Breast epithelium (tissue), 4 donors: ENCODE measurements at regions not wholly inside any gene's neighbourhood (a gene's known extent, or its start where the extent isn't known, plus 50 kb on each side); places are given as distances from the start of the nearest gene placed in this dataset.

ENCODE experiments used
- DNase-seq, 2 donors: peaks; one replicate each; pipeline ENCODE4 v3.0.0-alpha.2; 2019; ENCODE audit warnings: low spot score in 2 of 2
- H3K27ac ChIP-seq, 2 donors: fragments of 200-600 bp; sonication (generic) in 1 of 2; one replicate each; pipeline ENCODE4 v1.5.1; 2016 to 2019; ENCODE audit warnings: mild to moderate bottlenecking in 1 of 2
- H3K27me3 ChIP-seq, 2 donors: fragments of 200-600 bp; sonication (generic) in 1 of 2; one replicate each; pipeline versions ENCODE4 v1.5.1 to v1.6.0; 2017 to 2019; ENCODE audit warnings: control low read depth in 1 of 2, mild to moderate bottlenecking in 1 of 2
- H3K36me3 ChIP-seq: fragments of 200-600 bp; one replicate; pipeline ENCODE4 v1.5.1; 2019
- H3K4me1 ChIP-seq, 2 donors: fragments of 200-600 bp; sonication (generic); one replicate each; pipeline ENCODE4 v1.5.1; 2016 to 2019; ENCODE audit warnings: control low read depth in 1 of 2
- H3K4me3 ChIP-seq, 3 donors: fragments of 200-600 bp; sonication (generic); 1 replicate in 2 of 3; 2 replicates in 1 of 3; pipeline ENCODE4 v1.5.1; 2016 to 2019; ENCODE audit warnings: mild to moderate bottlenecking in 3 of 3, moderate library complexity in 2 of 3
- H3K9me3 ChIP-seq, 2 donors: fragments of 200-600 bp; sonication (generic) in 1 of 2; one replicate each; pipeline ENCODE4 v1.5.1; 2016 to 2019; ENCODE audit warnings: control low read depth in 1 of 2
- POLR2A ChIP-seq: fragments of 450-650 bp; IDR thresholded peaks from one replicate; pipeline ENCODE4 v1.6.1; 2016; ENCODE audit warnings: antibody characterized with exemption, mild to moderate bottlenecking, moderate library complexity
- POLR2AphosphoS5 ChIP-seq, 3 donors: sonication (generic); formaldehyde crosslinking; IDR thresholded peaks; one replicate each; pipeline ENCODE4 v1.6.1; 2017; ENCODE audit warnings: antibody characterized with exemption in 3 of 3
- intact Hi-C: fragments of 100-400 bp; cut with DNase I; formaldehyde crosslinking; loops from one replicate; pipeline ENCODE4 v1.15.1; 2023; ENCODE audit warnings: low total_unique reads
- TF ChIP-seq, protein P1 (sequence below), 3 donors: fragments of 450-650 bp; IDR thresholded peaks; one replicate each; pipeline ENCODE4 v1.5.1; 2016 to 2017; ENCODE audit warnings: antibody characterized with exemption in 3 of 3, mild to moderate bottlenecking in 3 of 3, moderate library complexity in 3 of 3

DNA sequence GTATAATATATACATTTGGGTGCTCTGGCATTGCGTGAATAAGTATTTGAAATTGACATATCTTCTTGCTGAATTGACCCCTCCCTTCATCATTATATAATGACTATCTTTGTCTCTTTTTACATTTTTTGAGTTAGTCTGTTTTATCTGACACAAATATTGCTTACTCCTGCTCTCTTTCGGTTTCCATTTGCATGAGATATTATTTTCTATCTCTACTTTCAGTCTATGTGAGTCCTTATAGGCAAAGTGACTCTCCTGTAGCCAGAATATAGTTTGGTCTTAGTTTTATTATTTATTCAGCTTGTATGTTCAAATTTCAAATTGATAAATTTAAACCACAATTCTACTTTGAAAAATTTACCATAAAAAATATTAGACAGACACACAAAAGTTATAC is 491.0 kb downstream of the NAV3 start:
- DNase-seq = no peak
- H3K27me3 ChIP-seq = no peaks in the 10 kb centered on the region
- H3K27ac ChIP-seq = no peak overlapping the region
- no peaks in the 10 kb centered on the region for H3K36me3 ChIP-seq
- no peaks in the 10 kb centered on the region for H3K9me3 ChIP-seq
- no peaks in the 10 kb centered on the region for H3K4me1 ChIP-seq
- H3K4me3 ChIP-seq = no peak overlapping the region
- TF ChIP-seq POLR2AphosphoS5 (IDR thresholded peaks at IDR 0.05) (no peak), POLR2A (no peak)
- TF ChIP-seq, protein P1, sequence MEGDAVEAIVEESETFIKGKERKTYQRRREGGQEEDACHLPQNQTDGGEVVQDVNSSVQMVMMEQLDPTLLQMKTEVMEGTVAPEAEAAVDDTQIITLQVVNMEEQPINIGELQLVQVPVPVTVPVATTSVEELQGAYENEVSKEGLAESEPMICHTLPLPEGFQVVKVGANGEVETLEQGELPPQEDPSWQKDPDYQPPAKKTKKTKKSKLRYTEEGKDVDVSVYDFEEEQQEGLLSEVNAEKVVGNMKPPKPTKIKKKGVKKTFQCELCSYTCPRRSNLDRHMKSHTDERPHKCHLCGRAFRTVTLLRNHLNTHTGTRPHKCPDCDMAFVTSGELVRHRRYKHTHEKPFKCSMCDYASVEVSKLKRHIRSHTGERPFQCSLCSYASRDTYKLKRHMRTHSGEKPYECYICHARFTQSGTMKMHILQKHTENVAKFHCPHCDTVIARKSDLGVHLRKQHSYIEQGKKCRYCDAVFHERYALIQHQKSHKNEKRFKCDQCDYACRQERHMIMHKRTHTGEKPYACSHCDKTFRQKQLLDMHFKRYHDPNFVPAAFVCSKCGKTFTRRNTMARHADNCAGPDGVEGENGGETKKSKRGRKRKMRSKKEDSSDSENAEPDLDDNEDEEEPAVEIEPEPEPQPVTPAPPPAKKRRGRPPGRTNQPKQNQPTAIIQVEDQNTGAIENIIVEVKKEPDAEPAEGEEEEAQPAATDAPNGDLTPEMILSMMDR (IDR thresholded peaks at IDR 0.05) = no peak
- intact Hi-C loops = no loop called here

DNA sequence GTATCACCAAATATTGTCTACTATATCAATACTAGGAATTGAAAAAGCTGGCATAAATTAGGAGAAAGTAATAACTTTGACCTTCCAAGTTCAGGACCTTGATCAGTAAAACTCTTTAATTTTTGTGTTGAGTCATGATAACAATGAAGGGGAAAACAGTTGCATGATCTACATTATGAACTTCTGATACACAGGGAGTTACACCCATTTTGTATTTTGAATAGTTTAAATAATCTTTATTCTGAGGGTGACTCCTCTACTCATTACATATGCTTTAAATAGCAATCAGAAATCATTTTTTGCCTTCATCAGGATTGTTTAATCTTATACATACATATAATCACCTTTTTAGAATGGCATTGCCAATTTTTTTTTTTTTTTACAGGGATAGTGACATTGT is 492.5 kb downstream of the NAV3 start:
- no peak overlapping the region for H3K27ac ChIP-seq
- no peak overlapping the region for H3K4me3 ChIP-seq
- no peaks in the 10 kb centered on the region for H3K9me3 ChIP-seq
- no peaks in the 10 kb centered on the region for H3K36me3 ChIP-seq
- H3K27me3 ChIP-seq = no peaks in the 10 kb centered on the region
- TF ChIP-seq POLR2AphosphoS5 (IDR thresholded peaks at IDR 0.05) (no peak), POLR2A (no peak)
- TF ChIP-seq, protein P1 (IDR thresholded peaks at IDR 0.05) = no peak
- intact Hi-C loops = no loop called here
- no peaks in the 10 kb centered on the region for H3K4me1 ChIP-seq
- DNase-seq = no peak

GRCh38 chr12:78324234-78324633 is 493.5 kb downstream of the NAV3 start:
- no peaks in the 10 kb centered on the region for H3K27me3 ChIP-seq
- no peaks in the 10 kb centered on the region for H3K4me1 ChIP-seq
- no peaks in the 10 kb centered on the region for H3K36me3 ChIP-seq
- TF ChIP-seq, protein P1 (IDR thresholded peaks at IDR 0.05) = no peak
- TF ChIP-seq POLR2A (no peak), POLR2AphosphoS5 (IDR thresholded peaks at IDR 0.05) (no peak)
- no peaks in the 10 kb centered on the region for H3K9me3 ChIP-seq
- no peak overlapping the region for H3K27ac ChIP-seq
- intact Hi-C loops = no loop called here
- no peak overlapping the region for H3K4me3 ChIP-seq
- no peak for DNase-seq

- H3K27me3 ChIP-seq = no peaks in the 10 kb centered on the region
- H3K4me1 ChIP-seq = no peaks in the 10 kb centered on the region
- H3K27ac ChIP-seq = no peak overlapping the region
- no peak overlapping the region for H3K4me3 ChIP-seq
- intact Hi-C loops = no loop called here
- H3K36me3 ChIP-seq = no peaks in the 10 kb centered on the region
- no peak for TF ChIP-seq POLR2AphosphoS5 (IDR thresholded peaks at IDR 0.05)
- no peaks in the 10 kb centered on the region for H3K9me3 ChIP-seq
- no peak for DNase-seq
Observed at GRCh38 chr12:78328524-78328923, 497.8 kb downstream of the NAV3 start.

DNA sequence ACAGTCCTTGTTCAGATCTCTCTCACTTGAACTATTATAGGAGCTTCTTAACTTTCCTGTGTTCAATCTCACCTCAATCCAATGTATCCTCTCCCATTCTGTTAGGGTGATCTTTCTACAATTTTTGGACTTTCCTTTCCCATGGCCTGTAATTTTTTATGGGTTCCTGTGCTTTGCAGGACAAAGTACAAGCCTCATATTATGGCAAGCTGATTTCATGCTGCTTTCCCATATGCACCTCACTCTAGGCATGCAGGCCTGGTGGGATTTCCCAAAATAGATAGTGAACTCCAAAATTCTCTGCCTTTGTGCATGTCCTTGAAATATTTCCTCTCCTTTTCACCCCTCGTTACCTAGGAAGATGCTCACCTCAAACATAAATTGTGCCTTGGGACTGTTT is 499.4 kb downstream of the NAV3 start:
- Histone ChIP-seq H3K36me3 (no peaks in the 10 kb centered on the region), H3K9me3 (no peaks in the 10 kb centered on the region), H3K27ac (no peak overlapping the region), H3K4me3 (no peak overlapping the region), H3K27me3 (no peaks in the 10 kb centered on the region), H3K4me1 (no peaks in the 10 kb centered on the region)
- TF ChIP-seq POLR2A = no peak
- intact Hi-C loops = no loop called here
- no peak for DNase-seq

- no peak for DNase-seq
- intact Hi-C loops = no loop called here
- TF ChIP-seq POLR2A = no peak
- TF ChIP-seq, protein P1 (IDR thresholded peaks at IDR 0.05) = no peak
- TF ChIP-seq POLR2AphosphoS5 (IDR thresholded peaks at IDR 0.05) = no peak
Observed at GRCh38 chr12:78331181-78331580, 500.5 kb downstream of the NAV3 start.

More at GRCh38 chr12:78331181-78331580, 500.5 kb downstream of the NAV3 start:
- Histone ChIP-seq H3K4me3 (no peak overlapping the region), H3K36me3 (no peaks in the 10 kb centered on the region), H3K4me1 (no peaks in the 10 kb centered on the region), H3K27me3 (no peaks in the 10 kb centered on the region), H3K9me3 (no peaks in the 10 kb centered on the region), H3K27ac (no peak overlapping the region)
